Nephron (organoid): ENCODE measurements at regions not wholly inside any gene's neighbourhood (a gene's known extent, or its start where the extent isn't known, plus 50 kb on each side); places are given as distances from the start of the nearest gene placed in this dataset.
A peak's percentile ranks its signal among the peaks of the same experiment; 100 is the strongest.
"Not testable (repeated sequence)": the region's sequence is repeated elsewhere in the genome, so short reads cannot be mapped to it uniquely, and the experiment has no call there.

ENCODE experiments used
- H3K27ac Mint-ChIP-seq, 3 experiments: 2 replicates each; pipeline ENCODE4 v1.8.0; 2020; ENCODE audit warnings: mixed read lengths in 3 of 3, mild to moderate bottlenecking in 2 of 3, moderate library complexity in 1 of 3
- H3K27me3 Mint-ChIP-seq: 2 replicates; pipeline ENCODE4 v1.8.0; 2021; ENCODE audit warnings: low read depth, mild to moderate bottlenecking, moderate library complexity, mixed read lengths
- H3K36me3 Mint-ChIP-seq: 2 replicates; pipeline ENCODE4 v1.8.0; 2020; ENCODE audit warnings: low read depth, mixed read lengths
- H3K4me1 Mint-ChIP-seq: 2 replicates; pipeline ENCODE4 v1.8.0; 2020; ENCODE audit warnings: mixed read lengths
- H3K4me3 Mint-ChIP-seq, 3 experiments: 2 replicates each; pipeline ENCODE4 v1.8.0; 2020; ENCODE audit warnings: mild to moderate bottlenecking in 3 of 3, mixed read lengths in 3 of 3, moderate library complexity in 2 of 3
- H3K9me3 Mint-ChIP-seq: 2 replicates; pipeline ENCODE4 v1.8.0; 2020; ENCODE audit warnings: mixed read lengths
- TF ChIP-seq, protein P1 (sequence below), 3 experiments: fragments of 200-600 bp; sonication (generic); IDR thresholded peaks; one replicate each; pipeline ENCODE4 v1.5.0; 2021; ENCODE audit warnings: antibody characterized with exemption in 3 of 3; ENCODE audit not compliant: unreplicated experiment in 3 of 3

DNA sequence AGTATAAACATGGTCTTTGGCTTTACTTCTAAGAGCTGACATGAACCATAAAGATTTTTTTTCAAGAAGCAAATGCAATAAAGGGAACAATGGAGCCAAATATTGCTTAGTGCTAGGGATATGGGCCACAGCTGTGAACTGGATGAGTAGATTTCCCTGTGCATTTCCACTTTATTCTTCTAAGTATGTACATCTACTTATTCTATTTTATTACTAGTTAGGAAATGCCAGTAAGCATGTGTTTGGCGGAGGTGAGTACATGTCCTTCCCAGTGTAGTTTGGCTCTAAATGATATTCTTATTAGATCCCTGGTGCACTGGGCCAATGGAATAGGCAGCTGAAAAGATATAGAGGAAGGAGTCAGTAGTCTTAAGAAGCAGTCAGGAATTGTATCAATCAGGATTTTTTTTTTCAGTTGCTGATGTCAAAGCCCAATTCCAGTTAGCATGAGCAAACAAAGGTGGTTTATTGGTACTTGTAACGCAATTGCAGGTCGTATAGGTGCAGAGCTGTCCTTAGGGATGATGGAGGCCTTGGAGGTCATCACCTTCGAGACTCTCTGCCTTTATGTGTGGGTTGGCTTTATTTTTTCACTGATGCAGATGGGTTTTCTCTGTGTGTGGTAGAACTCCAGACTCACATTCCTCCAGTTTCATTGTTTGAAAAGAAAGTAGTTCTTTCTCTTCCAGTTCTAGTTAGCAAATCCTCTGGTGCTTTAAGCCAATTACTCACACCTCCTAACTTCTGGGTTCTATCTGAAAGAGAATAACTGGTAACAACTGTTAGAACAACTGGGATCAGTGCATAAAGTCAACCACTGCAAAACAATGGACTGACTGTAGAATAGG lies 139.0 kb upstream of the LRIG3 start:
- TF ChIP-seq, protein P1, sequence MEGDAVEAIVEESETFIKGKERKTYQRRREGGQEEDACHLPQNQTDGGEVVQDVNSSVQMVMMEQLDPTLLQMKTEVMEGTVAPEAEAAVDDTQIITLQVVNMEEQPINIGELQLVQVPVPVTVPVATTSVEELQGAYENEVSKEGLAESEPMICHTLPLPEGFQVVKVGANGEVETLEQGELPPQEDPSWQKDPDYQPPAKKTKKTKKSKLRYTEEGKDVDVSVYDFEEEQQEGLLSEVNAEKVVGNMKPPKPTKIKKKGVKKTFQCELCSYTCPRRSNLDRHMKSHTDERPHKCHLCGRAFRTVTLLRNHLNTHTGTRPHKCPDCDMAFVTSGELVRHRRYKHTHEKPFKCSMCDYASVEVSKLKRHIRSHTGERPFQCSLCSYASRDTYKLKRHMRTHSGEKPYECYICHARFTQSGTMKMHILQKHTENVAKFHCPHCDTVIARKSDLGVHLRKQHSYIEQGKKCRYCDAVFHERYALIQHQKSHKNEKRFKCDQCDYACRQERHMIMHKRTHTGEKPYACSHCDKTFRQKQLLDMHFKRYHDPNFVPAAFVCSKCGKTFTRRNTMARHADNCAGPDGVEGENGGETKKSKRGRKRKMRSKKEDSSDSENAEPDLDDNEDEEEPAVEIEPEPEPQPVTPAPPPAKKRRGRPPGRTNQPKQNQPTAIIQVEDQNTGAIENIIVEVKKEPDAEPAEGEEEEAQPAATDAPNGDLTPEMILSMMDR (IDR thresholded peaks at IDR 0.05; ENCODE audit: unreplicated experiment in 3 of 3): no peak
- H3K4me1 Mint-ChIP-seq: peaks cover 29% of the 10 kb centered on the region
- no peak overlapping the region for H3K4me3 Mint-ChIP-seq
- no peaks in the 10 kb centered on the region for H3K36me3 Mint-ChIP-seq
- H3K27me3 Mint-ChIP-seq: no peaks in the 10 kb centered on the region
- no peaks in the 10 kb centered on the region for H3K9me3 Mint-ChIP-seq
- peak overlapping the region in 2 of 3 experiments; percentile 34 to 50 for H3K27ac Mint-ChIP-seq

DNA sequence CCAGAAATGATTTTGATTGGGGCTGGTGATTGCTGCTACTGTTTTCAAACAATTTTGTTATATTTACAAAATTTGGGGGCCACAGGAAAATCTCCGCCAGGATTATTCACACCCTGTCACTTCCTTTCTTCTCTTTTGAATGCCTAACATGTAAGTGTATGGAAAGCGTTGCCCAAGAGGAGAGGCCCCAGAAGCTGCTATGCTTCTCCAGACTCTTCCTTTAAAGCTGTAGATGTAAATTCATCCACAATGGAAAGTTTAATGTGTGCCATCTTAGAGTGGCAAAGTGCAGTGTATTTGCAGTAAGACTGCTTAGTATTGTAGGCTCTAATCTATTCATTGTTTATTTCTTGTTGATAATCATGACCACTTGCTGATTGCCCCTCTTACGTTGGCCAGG lies 136.7 kb upstream of the LRIG3 start:
- H3K4me3 Mint-ChIP-seq: no peak overlapping the region
- no peaks in the 10 kb centered on the region for H3K36me3 Mint-ChIP-seq
- no peaks in the 10 kb centered on the region for H3K27me3 Mint-ChIP-seq
- peaks cover 13% of the 10 kb centered on the region for H3K4me1 Mint-ChIP-seq
- H3K9me3 Mint-ChIP-seq: no peaks in the 10 kb centered on the region
- H3K27ac Mint-ChIP-seq: no peak overlapping the region
- TF ChIP-seq, protein P1 (IDR thresholded peaks at IDR 0.05; ENCODE audit: unreplicated experiment in 3 of 3): no peak

DNA sequence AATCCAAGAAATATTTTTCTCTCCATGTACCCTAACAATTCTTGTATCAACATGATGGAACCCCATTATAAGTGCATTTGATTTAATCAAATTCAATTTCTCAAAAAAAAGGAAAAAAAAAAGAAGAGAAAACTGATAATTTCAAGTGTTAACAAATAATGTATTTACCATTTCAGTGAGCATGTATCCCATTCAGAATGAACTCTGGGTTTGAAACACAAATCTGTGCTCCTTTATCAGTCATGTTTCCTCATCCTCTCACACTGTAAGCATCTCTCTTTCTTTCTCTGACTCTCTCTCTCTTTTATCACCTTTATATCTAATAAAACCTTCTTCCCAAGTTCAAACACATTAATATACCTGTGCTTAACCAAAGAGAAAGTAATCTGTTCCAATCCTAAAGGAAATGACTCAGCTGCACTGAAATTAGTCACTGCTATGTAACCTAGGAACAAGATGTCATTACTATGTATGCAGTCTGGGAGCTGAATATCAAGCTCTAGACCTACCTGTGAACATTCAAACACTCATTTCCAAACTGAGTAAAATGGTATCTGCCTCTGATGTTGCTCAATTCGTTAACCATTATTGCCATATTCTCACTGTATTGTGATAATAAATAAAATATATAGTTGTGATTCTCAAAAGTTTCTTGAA lies 135.0 kb upstream of the LRIG3 start:
- no peaks in the 10 kb centered on the region for H3K9me3 Mint-ChIP-seq
- H3K4me3 Mint-ChIP-seq: no peak overlapping the region
- H3K27me3 Mint-ChIP-seq: no peaks in the 10 kb centered on the region
- H3K27ac Mint-ChIP-seq: no peak overlapping the region
- H3K36me3 Mint-ChIP-seq: no peaks in the 10 kb centered on the region
- peaks cover 11% of the 10 kb centered on the region for H3K4me1 Mint-ChIP-seq
- TF ChIP-seq, protein P1 (IDR thresholded peaks at IDR 0.05; ENCODE audit: unreplicated experiment in 3 of 3): no peak

DNA sequence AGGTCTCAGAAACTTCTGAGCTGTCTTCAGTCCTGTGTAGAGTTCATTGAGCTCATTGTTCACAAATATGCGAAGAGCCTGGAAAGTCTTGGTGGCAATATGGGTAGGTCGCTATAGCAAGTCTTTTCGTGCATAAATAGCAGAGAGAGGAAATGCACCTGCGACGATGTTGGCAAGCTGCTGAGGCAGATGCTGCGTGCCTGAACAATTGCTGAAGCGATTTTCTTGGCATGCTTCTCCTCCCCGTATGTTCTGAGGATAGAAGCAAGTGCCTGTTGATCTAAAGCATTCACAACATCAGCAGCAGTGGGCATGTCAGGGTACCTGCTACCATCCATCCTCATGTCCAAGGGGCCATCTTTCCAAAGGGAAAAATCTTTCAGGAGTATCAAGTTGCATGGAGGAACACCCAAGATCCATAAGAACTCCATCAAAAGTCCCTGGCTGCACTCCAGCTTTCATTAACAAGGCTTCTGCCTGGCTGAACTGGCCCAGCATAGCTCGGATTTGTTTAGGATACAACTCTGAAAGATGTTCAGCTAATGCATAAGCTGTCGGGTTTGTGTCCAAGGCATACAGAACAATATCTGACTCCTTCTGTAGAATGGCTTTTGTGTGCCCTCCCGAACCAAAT lies 133.1 kb upstream of the LRIG3 start:
- H3K4me1 Mint-ChIP-seq, H3K27ac Mint-ChIP-seq, H3K36me3 Mint-ChIP-seq, H3K9me3 Mint-ChIP-seq, H3K4me3 Mint-ChIP-seq, H3K27me3 Mint-ChIP-seq: not testable (repeated sequence)

DNA sequence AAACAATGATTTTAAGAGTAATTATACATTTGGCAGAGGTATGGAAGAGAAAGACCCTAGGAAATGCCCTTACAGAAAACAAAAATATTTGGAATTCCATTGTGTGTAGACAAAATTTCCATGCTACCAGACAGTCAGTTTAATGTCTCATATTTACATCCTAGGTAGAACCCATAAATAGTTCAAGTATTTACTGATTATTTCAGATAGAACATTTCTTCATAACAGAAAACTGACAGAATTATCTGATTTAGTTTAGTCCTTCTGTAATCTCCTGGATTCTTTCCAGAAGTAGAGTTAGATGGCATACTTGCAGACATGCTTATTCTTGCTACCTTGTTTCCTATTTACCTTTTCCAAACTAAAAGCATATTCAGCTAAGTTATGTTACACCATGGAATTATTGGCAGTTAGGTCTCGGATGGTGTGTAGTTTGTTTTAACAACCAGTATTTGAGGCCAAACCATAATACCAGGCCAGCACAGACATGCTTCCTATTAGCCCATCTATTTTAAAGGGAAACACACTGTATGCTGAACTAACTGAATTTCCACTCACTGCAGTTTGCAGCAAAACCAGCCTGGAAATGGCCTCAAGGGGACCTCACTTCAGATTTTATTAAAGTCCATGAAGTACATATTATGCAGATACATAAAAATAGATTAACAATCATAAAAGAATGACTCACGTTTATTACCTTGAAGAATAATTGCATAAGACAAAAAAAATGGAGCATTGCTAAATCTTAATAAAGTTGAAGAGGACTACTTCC lies 126.6 kb upstream of the LRIG3 start:
- Mint-ChIP-seq H3K4me3 (no peak overlapping the region), H3K36me3 (no peaks in the 10 kb centered on the region), H3K4me1 (peaks cover 6% of the 10 kb centered on the region), H3K9me3 (no peaks in the 10 kb centered on the region), H3K27ac (no peak overlapping the region), H3K27me3 (no peaks in the 10 kb centered on the region)
- TF ChIP-seq, protein P1 (IDR thresholded peaks at IDR 0.05; ENCODE audit: unreplicated experiment in 3 of 3): no peak

DNA sequence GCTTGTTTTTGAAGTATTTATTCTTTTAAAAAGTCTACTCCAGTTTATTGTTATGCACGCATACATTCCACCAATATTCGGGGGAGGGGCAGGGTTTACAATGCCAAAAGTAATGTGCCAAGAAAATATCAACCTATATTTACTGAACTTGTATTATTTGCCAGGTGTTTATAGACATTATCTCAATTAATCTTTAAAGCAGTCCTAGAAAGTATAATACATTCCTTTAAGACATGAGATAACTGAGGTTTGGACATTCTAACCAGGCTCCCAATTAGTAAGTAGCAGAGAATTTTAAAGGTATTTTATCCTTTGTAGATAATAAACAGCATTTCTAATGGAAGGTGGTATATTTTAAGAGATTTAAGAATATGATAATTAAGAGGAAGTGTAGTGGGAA lies 124.5 kb upstream of the LRIG3 start:
- H3K36me3 Mint-ChIP-seq: no peaks in the 10 kb centered on the region
- TF ChIP-seq, protein P1 (IDR thresholded peaks at IDR 0.05; ENCODE audit: unreplicated experiment in 3 of 3): no peak
- no peak overlapping the region for H3K4me3 Mint-ChIP-seq
- H3K27ac Mint-ChIP-seq: no peak overlapping the region
- no peaks in the 10 kb centered on the region for H3K27me3 Mint-ChIP-seq
- peaks cover 24% of the 10 kb centered on the region for H3K4me1 Mint-ChIP-seq
- no peaks in the 10 kb centered on the region for H3K9me3 Mint-ChIP-seq
